NB4 (cell line): ENCODE measurements at regions not wholly inside any gene's neighbourhood (a gene's known extent, or its start where the extent isn't known, plus 50 kb on each side); places are given as distances from the start of the nearest gene placed in this dataset.

Experiments
- DNase-seq: peaks from one replicate; pipeline ENCODE4 v3.0.0; 2010; ENCODE audit warnings: low read depth
- H3K4me3 ChIP-seq: one replicate; pipeline ENCODE4 v1.5.1; 2011; ENCODE audit warnings: mild to moderate bottlenecking, low read depth, low read length, moderate library complexity
- CTCF ChIP-seq: IDR thresholded peaks from one replicate; pipeline ENCODE4 v1.5.1; 2012; ENCODE audit warnings: low read depth, low read length
- MAX ChIP-seq: IDR thresholded peaks from 2 replicates; pipeline ENCODE4 v1.6.1; 2011; ENCODE audit warnings: low read depth, low read length
- MYC ChIP-seq: IDR thresholded peaks from 2 replicates; pipeline ENCODE4 v1.6.1; 2011; ENCODE audit warnings: low read depth, low read length
- POLR2A ChIP-seq: IDR thresholded peaks from 2 replicates; pipeline ENCODE4 v1.6.1; 2011; ENCODE audit warnings: mild to moderate bottlenecking; ENCODE audit not compliant: insufficient read length; ENCODE audit errors: extremely low read depth

- DNase-seq = no peak
- TF ChIP-seq POLR2A (no peak), MAX (no peak), MYC (no peak), CTCF (no peak)
- no peak overlapping the region for H3K4me3 ChIP-seq
Measured at GRCh38 chr4:61049018-61049417, 151.1 kb upstream of the ADGRL3 start.

GRCh38 chr4:61067381-61067780 is 132.7 kb upstream of the ADGRL3 start:
- no peak for DNase-seq
- TF ChIP-seq MAX (no peak), POLR2A (no peak), CTCF (no peak), MYC (no peak)
- no peak overlapping the region for H3K4me3 ChIP-seq

- no peak for DNase-seq
- no peak for TF ChIP-seq POLR2A
- TF ChIP-seq CTCF = no peak
- TF ChIP-seq MAX = no peak
- no peak for TF ChIP-seq MYC
- no peak overlapping the region for H3K4me3 ChIP-seq
Measured at GRCh38 chr4:61068060-61068459, 132.1 kb upstream of the ADGRL3 start.

GRCh38 chr4:61068745-61069144 is 131.4 kb upstream of the ADGRL3 start:
- no peak overlapping the region for H3K4me3 ChIP-seq
- TF ChIP-seq MAX (no peak), MYC (no peak), CTCF (no peak), POLR2A (no peak)
- no peak for DNase-seq

- H3K4me3 ChIP-seq = no peak overlapping the region
- TF ChIP-seq CTCF = no peak
- TF ChIP-seq POLR2A = no peak
- TF ChIP-seq MYC = no peak
- peak; percentile 5 for DNase-seq
Measured at GRCh38 chr4:61070269-61070668, 129.9 kb upstream of the ADGRL3 start.

GRCh38 chr4:61079427-61079826 is 120.7 kb upstream of the ADGRL3 start:
- TF ChIP-seq POLR2A (no peak), MAX (no peak), CTCF (no peak), MYC (no peak)
- DNase-seq = no peak
- no peak overlapping the region for H3K4me3 ChIP-seq
